ENCODE measurements at regions not wholly inside any gene's neighbourhood (a gene's known extent, or its start where the extent isn't known, plus 50 kb on each side); places are given as distances from the start of the nearest gene placed in this dataset.

- Histone ChIP-seq H3K9me3 (no peaks in the 10 kb centered on the region), H3K27ac (no peak overlapping the region), H3K4me1 (no peaks in the 10 kb centered on the region), H3K4me2 (no peak overlapping the region), H3K4me3 (no peak overlapping the region)
- TF ChIP-seq MAZ (IDR thresholded peaks at IDR 0.05; ENCODE audit: borderline replicate concordance, low read depth, low read length) (no peak), HOXB5 (CRISPR knock-in tag; IDR thresholded peaks at IDR 0.05) (no peak), GATA3 (IDR thresholded peaks at IDR 0.05; ENCODE audit: borderline replicate concordance) (no peak)
- TF ChIP-seq, protein P1, sequence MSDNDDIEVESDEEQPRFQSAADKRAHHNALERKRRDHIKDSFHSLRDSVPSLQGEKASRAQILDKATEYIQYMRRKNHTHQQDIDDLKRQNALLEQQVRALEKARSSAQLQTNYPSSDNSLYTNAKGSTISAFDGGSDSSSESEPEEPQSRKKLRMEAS (IDR thresholded peaks at IDR 0.05): no peak
- CTCF ChIA-PET: interaction anchor here (2.9 kb wide), 1 partner anchor 12 kb away, joined by 9 read pairs; no protein-coding TSS in a partner anchor
- no peak; a peak in 1 of 6 replicates for ATAC-seq
- FAIRE-seq: no peak
- no peak for DNase-seq (ENCODE audit: low read depth in 1 of 2, low spot score in 1 of 2)
- 85% methylated on average over 3 of the region's 3 CpGs for WGBS (ENCODE audit: missing lambda C conversion rate)
- POLR2A ChIA-PET: interaction anchor here (0.6 kb wide), 1 partner anchor 113 kb away, joined by 3 read pairs; no protein-coding TSS in a partner anchor
These were observed 70.7 kb upstream of the TDRD3 start for GRCh38 chr13:60326273-60326672.

- 49% methylated on average over 4 of the region's 4 CpGs for WGBS (ENCODE audit: missing lambda C conversion rate)
- Histone ChIP-seq H3K4me2 (no peak overlapping the region), H3K4me3 (no peak overlapping the region), H3K27ac (no peak overlapping the region), H3K9me3 (no peaks in the 10 kb centered on the region), H3K4me1 (no peaks in the 10 kb centered on the region)
- no peak for FAIRE-seq
- CTCF ChIA-PET: interaction anchor here (1.3 to 2.9 kb wide), 2 partner anchors 11 to 17 kb away, joined by 4 to 9 read pairs; no protein-coding TSS in a partner anchor
- TF ChIP-seq RNF2 (IDR thresholded peaks at IDR 0.05; ENCODE audit: borderline replicate concordance, low read depth) (no peak), RAD21 (conservative IDR thresholded peaks at IDR 0.05 in 1 of 2, IDR thresholded peaks at IDR 0.05 in 1 of 2) (no peak), KDM1A (IDR thresholded peaks at IDR 0.05; ENCODE audit: low read depth) (no peak), HOXA7 (CRISPR knock-in tag; IDR thresholded peaks at IDR 0.05) (no peak), POLR2A (IDR thresholded peaks at IDR 0.05; ENCODE audit: low read length) (no peak), POLR2AphosphoS2 (conservative IDR thresholded peaks at IDR 0.05; ENCODE audit: low read length) (no peak), USF2 (IDR thresholded peaks at IDR 0.05) (no peak), ELK1 (IDR thresholded peaks at IDR 0.05; ENCODE audit: low read depth, low read length) (no peak), PHF8 (IDR thresholded peaks at IDR 0.05; ENCODE audit: borderline replicate concordance, low read depth) (no peak), MAZ (IDR thresholded peaks at IDR 0.05; ENCODE audit: borderline replicate concordance, low read depth, low read length) (no peak)
- TF ChIP-seq, protein P2, sequence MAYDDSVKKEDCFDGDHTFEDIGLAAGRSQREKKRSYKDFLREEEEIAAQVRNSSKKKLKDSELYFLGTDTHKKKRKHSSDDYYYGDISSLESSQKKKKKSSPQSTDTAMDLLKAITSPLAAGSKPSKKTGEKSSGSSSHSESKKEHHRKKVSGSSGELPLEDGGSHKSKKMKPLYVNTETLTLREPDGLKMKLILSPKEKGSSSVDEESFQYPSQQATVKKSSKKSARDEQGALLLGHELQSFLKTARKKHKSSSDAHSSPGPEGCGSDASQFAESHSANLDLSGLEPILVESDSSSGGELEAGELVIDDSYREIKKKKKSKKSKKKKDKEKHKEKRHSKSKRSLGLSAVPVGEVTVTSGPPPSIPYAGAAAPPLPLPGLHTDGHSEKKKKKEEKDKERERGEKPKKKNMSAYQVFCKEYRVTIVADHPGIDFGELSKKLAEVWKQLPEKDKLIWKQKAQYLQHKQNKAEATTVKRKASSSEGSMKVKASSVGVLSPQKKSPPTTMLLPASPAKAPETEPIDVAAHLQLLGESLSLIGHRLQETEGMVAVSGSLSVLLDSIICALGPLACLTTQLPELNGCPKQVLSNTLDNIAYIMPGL (CRISPR knock-in tag; IDR thresholded peaks at IDR 0.05; ENCODE audit: borderline replicate concordance): no peak
- TF ChIP-seq, protein P3, sequence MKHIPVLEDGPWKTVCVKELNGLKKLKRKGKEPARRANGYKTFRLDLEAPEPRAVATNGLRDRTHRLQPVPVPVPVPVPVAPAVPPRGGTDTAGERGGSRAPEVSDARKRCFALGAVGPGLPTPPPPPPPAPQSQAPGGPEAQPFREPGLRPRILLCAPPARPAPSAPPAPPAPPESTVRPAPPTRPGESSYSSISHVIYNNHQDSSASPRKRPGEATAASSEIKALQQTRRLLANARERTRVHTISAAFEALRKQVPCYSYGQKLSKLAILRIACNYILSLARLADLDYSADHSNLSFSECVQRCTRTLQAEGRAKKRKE (CRISPR knock-in tag; IDR thresholded peaks at IDR 0.05; ENCODE audit: low read depth): no peak
- TF ChIP-seq, protein P4, sequence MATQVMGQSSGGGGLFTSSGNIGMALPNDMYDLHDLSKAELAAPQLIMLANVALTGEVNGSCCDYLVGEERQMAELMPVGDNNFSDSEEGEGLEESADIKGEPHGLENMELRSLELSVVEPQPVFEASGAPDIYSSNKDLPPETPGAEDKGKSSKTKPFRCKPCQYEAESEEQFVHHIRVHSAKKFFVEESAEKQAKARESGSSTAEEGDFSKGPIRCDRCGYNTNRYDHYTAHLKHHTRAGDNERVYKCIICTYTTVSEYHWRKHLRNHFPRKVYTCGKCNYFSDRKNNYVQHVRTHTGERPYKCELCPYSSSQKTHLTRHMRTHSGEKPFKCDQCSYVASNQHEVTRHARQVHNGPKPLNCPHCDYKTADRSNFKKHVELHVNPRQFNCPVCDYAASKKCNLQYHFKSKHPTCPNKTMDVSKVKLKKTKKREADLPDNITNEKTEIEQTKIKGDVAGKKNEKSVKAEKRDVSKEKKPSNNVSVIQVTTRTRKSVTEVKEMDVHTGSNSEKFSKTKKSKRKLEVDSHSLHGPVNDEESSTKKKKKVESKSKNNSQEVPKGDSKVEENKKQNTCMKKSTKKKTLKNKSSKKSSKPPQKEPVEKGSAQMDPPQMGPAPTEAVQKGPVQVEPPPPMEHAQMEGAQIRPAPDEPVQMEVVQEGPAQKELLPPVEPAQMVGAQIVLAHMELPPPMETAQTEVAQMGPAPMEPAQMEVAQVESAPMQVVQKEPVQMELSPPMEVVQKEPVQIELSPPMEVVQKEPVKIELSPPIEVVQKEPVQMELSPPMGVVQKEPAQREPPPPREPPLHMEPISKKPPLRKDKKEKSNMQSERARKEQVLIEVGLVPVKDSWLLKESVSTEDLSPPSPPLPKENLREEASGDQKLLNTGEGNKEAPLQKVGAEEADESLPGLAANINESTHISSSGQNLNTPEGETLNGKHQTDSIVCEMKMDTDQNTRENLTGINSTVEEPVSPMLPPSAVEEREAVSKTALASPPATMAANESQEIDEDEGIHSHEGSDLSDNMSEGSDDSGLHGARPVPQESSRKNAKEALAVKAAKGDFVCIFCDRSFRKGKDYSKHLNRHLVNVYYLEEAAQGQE (IDR thresholded peaks at IDR 0.05): no peak
- no peak for DNase-seq (ENCODE audit: low read depth in 1 of 2, low spot score in 1 of 2)
- no peak for ATAC-seq
- POLR2A ChIA-PET: no interaction called here
These were observed 69.5 kb upstream of the TDRD3 start for GRCh38 chr13:60327511-60327910.

All from A549 (cell line).